HG03439 (cell line): ENCODE measurements at regions not wholly inside any gene's neighbourhood (a gene's known extent, or its start where the extent isn't known, plus 50 kb on each side); places are given as distances from the start of the nearest gene placed in this dataset.

Source experiments
- ATAC-seq: cut with Tn5 transposase; IDR thresholded peaks from one replicate; pipeline ENCODE4 v1.9.1; 2021; ENCODE audit warnings: mild to moderate bottlenecking, moderate library complexity; ENCODE audit not compliant: unreplicated experiment

DNA sequence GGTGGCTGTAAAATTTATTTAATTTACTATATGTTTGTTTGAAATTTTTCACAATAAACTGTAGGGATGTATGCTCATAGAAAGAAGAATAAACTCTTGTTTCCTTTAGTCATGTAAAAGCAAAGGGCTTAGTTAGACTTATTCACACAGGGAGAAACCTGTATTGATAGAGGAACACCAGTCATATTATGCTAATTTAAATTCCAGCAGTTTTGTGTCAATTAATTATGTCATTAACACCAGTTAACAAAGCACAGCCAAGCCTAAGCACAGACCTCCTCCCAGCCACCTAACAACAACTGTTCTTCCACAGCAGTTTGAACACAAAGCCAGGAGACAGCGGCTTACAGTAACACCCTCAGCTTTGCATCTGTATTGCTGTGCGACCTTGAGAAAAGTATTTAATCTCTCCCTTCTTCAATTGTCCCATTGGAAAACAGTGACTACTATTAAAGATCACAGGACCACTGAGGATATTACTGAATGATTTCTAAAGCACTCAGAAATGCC lies 260.8 kb upstream of the RRP15 start:
- ATAC-seq, result no peak

DNA sequence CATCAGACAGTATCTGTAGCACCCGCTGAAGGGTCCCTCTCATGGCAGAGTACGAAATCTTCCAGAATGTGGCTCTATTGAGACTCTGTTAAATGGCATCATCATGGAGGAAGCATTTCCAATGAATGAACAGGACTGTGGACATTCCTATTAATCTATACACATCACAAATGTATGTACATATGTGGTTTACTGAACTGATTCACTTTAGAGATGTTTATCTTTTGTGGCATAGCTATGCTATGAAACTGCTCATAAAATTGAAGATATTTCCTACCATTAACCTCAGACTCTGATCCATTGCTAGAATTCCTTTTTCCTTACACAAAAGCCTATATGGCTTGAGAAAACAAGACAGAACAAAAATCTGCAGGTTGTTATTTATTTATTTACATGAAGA lies 259.6 kb upstream of the RRP15 start:
- ATAC-seq, result no peak

DNA sequence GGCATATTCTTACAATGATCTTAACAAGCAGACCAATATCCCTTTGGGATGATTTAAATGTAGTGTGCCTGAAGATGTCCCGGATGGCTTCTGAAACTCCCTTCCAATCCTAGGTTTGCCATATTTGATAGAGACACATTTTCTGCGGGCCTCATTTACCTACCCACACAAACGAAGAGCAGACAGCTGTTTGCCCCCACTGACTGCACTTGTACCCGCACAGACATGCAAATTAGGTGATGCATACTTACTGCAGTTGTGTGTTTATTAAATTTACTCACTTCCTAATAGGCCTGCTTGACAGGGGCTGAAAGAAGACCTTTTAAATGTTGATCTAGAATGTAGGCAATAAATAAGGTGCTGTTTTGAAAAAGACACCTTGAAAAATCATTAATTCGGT lies 257.9 kb upstream of the RRP15 start:
- ATAC-seq, result no peak

GRCh38 chr1:218030846-218031245 lies 254.2 kb upstream of the RRP15 start:
- ATAC-seq, result no peak

DNA sequence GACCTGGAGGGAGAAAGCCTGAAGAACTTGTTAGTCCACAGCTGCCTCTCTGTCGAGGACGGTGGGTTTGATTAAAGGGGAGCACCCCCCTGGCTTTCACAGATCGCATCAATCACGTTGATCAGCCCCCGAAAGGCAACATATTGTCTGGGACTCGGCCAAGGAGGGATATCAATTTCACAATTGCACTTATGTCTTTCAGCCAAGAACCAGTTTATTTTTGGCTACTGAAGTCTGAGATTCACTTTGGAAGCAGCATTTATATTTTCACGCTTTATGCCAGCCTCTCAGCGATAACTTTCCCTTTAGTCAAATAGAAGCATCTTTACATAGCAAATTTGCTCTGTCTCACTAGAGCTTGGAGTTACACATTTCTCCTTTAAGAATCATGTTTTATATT lies 253.2 kb upstream of the RRP15 start:
- ATAC-seq, result no peak

DNA sequence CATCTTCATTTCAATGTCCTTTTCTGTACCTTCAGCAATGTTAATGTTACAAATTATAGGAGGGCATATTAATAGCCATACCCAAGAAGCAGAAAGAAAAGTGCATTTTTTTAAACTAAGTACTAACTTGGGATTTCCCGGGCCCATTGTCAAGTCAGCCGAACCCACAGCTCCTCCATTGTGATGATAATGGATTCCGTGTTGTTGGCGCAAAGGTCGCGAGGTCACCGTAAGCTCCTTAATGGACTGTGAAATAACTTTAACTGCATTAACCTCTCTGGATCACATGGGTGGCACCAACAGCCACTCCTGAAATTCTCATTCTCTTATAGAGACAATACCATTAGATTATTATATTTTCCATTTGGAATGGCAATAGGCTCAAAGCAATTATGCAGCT lies 250.6 kb upstream of the RRP15 start:
- ATAC-seq, result no peak

GRCh38 chr1:218048828-218049420 lies 236.2 kb upstream of the RRP15 start:
- no peak for ATAC-seq

- no peak for ATAC-seq
Measured at GRCh38 chr1:218049641-218050040, 235.5 kb upstream of the RRP15 start.

DNA sequence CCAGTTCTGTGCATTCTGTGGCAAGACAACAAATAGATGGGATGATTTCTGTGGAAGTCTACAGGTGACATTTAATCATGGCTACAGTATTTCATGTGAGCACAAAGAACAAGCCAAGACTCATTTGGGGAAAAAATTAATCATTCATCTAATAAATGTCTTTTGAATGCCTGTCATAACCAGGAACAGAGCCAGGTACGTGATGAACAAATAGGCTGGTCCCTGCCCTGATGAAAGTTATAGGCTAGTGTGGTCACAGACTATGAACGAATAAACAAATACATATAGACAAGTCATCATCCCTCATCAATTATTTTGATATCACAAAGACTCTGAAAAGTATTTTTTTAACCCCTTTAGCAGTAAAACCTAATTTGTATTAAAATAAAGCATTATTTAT lies 226.4 kb upstream of the RRP15 start:
- no peak for ATAC-seq

DNA sequence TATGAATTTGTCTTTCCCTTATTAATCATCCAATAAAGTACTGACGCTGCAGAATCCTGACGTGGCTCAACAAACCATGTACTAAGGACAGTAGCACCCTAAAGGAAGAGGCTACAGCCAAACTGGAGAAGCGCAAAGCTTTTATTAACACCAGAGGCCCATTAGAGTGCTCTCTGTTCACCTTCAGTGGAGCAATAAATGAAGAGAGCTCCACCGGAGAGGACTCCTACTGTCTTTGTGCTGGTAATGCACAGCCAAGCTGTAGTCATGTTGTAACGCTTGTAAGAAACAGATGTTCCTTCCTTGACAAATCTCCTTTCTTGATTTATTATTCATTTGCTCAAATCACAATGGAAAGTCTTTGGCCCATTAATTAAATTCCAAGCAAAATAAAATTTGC lies 220.7 kb upstream of the RRP15 start:
- no peak for ATAC-seq

DNA sequence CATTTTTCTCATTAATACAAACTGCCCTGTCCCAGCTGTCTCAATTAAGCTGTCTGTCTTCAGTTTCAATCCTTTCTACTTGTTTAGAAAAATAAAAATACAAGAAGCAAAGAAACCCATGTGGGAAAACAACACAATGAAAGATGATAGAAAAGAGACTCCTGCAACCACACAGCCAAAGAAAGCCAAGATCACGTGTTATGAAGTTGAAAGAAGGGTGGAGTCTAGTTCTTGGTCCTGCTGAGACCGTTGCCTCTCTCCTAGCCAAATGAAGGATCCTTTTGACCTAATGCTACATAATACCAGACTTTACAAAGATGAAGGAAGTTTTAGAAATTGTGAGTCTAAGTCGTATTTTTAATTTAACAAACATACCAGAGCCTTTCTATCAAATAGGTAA lies 218.8 kb upstream of the RRP15 start:
- no peak for ATAC-seq

GRCh38 chr1:218068241-218068640 lies 216.9 kb upstream of the RRP15 start:
- ATAC-seq, result no peak

GRCh38 chr1:218069180-218069579 lies 215.9 kb upstream of the RRP15 start:
- ATAC-seq, result no peak

GRCh38 chr1:218073062-218073461 lies 212.0 kb upstream of the RRP15 start:
- no peak for ATAC-seq

- ATAC-seq, result no peak
Measured at GRCh38 chr1:218078916-218079315, 206.2 kb upstream of the RRP15 start.

- no peak for ATAC-seq
Measured at GRCh38 chr1:218079347-218079746, 205.7 kb upstream of the RRP15 start.

DNA sequence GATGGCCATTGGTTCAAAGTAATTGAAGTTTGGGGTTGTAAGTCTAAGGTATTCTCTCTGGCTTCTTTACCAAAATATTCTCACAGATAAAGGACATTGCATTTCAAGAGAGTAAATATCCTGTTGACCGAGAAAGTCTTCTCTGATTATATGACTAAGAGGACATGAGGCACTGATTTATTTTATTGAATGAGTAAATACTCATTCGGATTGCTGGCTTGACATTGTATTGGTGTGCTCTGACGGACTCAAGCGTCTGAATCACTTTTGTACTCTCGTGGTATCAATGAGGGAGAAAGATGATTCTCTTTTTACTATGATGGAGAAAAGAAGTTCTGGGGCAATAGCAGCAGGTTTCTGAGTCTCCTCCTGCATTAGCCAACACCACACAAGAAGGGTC lies 205.3 kb upstream of the RRP15 start:
- no peak for ATAC-seq

GRCh38 chr1:218080863-218081262 lies 204.2 kb upstream of the RRP15 start:
- no peak for ATAC-seq

- no peak for ATAC-seq
Measured at GRCh38 chr1:218081358-218081757, 203.7 kb upstream of the RRP15 start.

- ATAC-seq, result no peak
Measured at GRCh38 chr1:218090459-218090858, 194.6 kb upstream of the RRP15 start.

DNA sequence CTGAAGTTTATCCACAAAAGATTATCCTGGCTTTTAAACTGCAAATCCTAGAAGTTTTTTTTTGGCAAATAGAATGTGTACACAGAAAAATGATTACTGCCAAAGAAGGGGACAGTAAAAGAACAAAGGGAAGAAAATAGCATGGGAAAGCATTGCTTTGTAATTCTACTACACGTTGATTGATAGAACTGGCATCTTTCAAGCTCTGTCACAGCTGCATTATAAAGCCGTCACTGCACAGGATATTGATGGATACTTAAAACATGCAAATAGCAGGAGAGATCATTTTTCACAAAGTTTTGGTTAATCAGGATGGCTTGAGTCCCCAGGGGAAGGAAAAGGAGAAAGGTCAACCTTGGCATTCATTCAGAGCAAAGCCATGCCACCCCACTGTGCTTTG lies 183.7 kb upstream of the RRP15 start:
- ATAC-seq, result no peak

DNA sequence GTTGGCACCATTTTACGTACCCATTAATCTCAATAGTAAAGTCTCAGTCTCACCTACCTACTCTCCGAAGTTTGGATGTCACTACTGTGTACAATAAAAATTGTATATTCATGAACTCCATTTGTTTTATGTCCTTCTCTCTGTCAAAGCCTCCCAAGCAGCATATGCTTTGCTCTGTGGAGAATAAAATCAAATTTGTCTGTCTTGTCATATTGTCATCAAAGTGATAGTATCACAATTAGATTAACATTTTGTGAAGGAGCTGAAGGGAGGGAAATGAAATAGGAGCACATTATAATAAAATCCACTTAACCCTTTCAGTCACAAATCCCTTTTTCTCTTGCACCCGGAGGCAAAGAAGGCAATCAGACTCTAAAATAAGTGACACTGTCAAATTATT lies 177.1 kb upstream of the RRP15 start:
- ATAC-seq, result no peak

- ATAC-seq, result no peak
Measured at GRCh38 chr1:218112862-218113261, 172.2 kb upstream of the RRP15 start.
